Endodermal cell (in vitro differentiated cells): ENCODE measurements at regions not wholly inside any gene's neighbourhood (a gene's known extent, or its start where the extent isn't known, plus 50 kb on each side); places are given as distances from the start of the nearest gene placed in this dataset.

Experiments used
- DNase-seq: peaks from one replicate; pipeline ENCODE4 v3.0.0-alpha.2; 2017
- H3K27ac ChIP-seq: 2 replicates; pipeline ENCODE4 v1.5.1; 2013; ENCODE audit warnings: mild to moderate bottlenecking, low read depth, low read length, moderate library complexity
- H3K27me3 ChIP-seq: 2 replicates; pipeline ENCODE4 v1.6.1; 2013; ENCODE audit warnings: mild to moderate bottlenecking, low read length, moderate library complexity; ENCODE audit not compliant: insufficient read depth, control insufficient read depth, poor library complexity, severe bottlenecking
- H3K36me3 ChIP-seq: 2 replicates; pipeline ENCODE4 v1.7.0; 2013; ENCODE audit warnings: mild to moderate bottlenecking, low read length, moderate library complexity; ENCODE audit not compliant: control insufficient read depth, insufficient read depth
- H3K4me1 ChIP-seq: one replicate; pipeline ENCODE4 v1.7.0; 2013; ENCODE audit warnings: low read length; ENCODE audit not compliant: control insufficient read depth, insufficient read depth
- H3K4me3 ChIP-seq: 2 replicates; pipeline ENCODE4 v1.5.1; 2013; ENCODE audit warnings: mild to moderate bottlenecking, low read length, moderate library complexity
- H3K9ac ChIP-seq: 2 replicates; pipeline ENCODE4 v1.6.1; 2013; ENCODE audit warnings: mild to moderate bottlenecking, low read length, moderate library complexity; ENCODE audit not compliant: poor library complexity, severe bottlenecking; ENCODE audit errors: extremely low read depth
- H3K9me3 ChIP-seq: 2 replicates; pipeline ENCODE4 v1.6.1; 2013; ENCODE audit warnings: mild to moderate bottlenecking, low read length, moderate library complexity; ENCODE audit not compliant: control insufficient read depth
- H3K27ac Mint-ChIP-seq: 2 replicates; pipeline ENCODE4 v1.8.0; 2020; ENCODE audit warnings: mixed read lengths
- H3K27me3 Mint-ChIP-seq: 2 replicates; pipeline ENCODE4 v1.8.0; 2021; ENCODE audit warnings: mild to moderate bottlenecking, mixed read lengths; ENCODE audit not compliant: insufficient read depth
- H3K36me3 Mint-ChIP-seq: 2 replicates; pipeline ENCODE4 v1.8.0; 2020; ENCODE audit warnings: low read depth, mixed read lengths
- H3K4me1 Mint-ChIP-seq: 2 replicates; pipeline ENCODE4 v1.8.0; 2020; ENCODE audit warnings: mixed read lengths
- H3K4me3 Mint-ChIP-seq: 2 replicates; pipeline ENCODE4 v1.8.0; 2020; ENCODE audit warnings: mild to moderate bottlenecking, moderate library complexity, mixed read lengths
- H3K9me3 Mint-ChIP-seq: 2 replicates; pipeline ENCODE4 v1.8.0; 2020; ENCODE audit warnings: mild to moderate bottlenecking, mixed read lengths
- WGBS, 2 experiments: methylation state at CpG; one replicate each; pipeline versions ENCODE4 v1.1.5 to v1.1.7; 2013; ENCODE audit warnings: missing lambda C conversion rate in 2 of 2, mixed read lengths in 1 of 2; ENCODE audit not compliant: insufficient coverage in 1 of 2, insufficient read length in 1 of 2; 5-methylcytosine and 5-hydroxymethylcytosine counted together
- TF ChIP-seq, protein P1 (sequence below): fragments of 200-600 bp; sonication (generic); conservative IDR thresholded peaks from 2 replicates; pipeline ENCODE4 v1.5.0; 2021; ENCODE audit warnings: antibody characterized with exemption, mild to moderate bottlenecking

- H3K9me3 ChIP-seq, result peaks cover 18% of the 10 kb centered on the region
- Mint-ChIP-seq H3K36me3 (peaks cover 55% of the 10 kb centered on the region), H3K27me3 (no peaks in the 10 kb centered on the region), H3K4me1 (peaks cover 2% of the 10 kb centered on the region), H3K4me3 (no peak overlapping the region), H3K27ac (no peak overlapping the region), H3K9me3 (peaks cover 45% of the 10 kb centered on the region)
- no peaks in the 10 kb centered on the region for H3K36me3 ChIP-seq
- DNase-seq, result no peak
- no peaks in the 10 kb centered on the region for H3K4me1 ChIP-seq
- TF ChIP-seq, protein P1, sequence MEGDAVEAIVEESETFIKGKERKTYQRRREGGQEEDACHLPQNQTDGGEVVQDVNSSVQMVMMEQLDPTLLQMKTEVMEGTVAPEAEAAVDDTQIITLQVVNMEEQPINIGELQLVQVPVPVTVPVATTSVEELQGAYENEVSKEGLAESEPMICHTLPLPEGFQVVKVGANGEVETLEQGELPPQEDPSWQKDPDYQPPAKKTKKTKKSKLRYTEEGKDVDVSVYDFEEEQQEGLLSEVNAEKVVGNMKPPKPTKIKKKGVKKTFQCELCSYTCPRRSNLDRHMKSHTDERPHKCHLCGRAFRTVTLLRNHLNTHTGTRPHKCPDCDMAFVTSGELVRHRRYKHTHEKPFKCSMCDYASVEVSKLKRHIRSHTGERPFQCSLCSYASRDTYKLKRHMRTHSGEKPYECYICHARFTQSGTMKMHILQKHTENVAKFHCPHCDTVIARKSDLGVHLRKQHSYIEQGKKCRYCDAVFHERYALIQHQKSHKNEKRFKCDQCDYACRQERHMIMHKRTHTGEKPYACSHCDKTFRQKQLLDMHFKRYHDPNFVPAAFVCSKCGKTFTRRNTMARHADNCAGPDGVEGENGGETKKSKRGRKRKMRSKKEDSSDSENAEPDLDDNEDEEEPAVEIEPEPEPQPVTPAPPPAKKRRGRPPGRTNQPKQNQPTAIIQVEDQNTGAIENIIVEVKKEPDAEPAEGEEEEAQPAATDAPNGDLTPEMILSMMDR, result no peak
- H3K9ac ChIP-seq, result no peak overlapping the region
- 85 to 100% methylated on average over 2 to 3 of the region's 3 CpGs for WGBS, 2 experiments
- no peaks in the 10 kb centered on the region for H3K27me3 ChIP-seq
- no peak overlapping the region for H3K4me3 ChIP-seq
- no peak overlapping the region for H3K27ac ChIP-seq
These were observed 171.5 kb downstream of the SNX19 start for GRCh38 chr11:130744794-130745193.

GRCh38 chr11:130749216-130749615 lies 167.1 kb downstream of the SNX19 start:
- TF ChIP-seq, protein P1, result no peak
- no peak for DNase-seq
- H3K36me3 ChIP-seq, result no peaks in the 10 kb centered on the region
- H3K27ac ChIP-seq, result no peak overlapping the region
- no peak overlapping the region for H3K4me3 Mint-ChIP-seq
- H3K4me3 ChIP-seq, result no peak overlapping the region
- H3K4me1 ChIP-seq, result no peaks in the 10 kb centered on the region
- H3K9me3 Mint-ChIP-seq, result peaks cover 39% of the 10 kb centered on the region
- peaks cover 10% of the 10 kb centered on the region for H3K4me1 Mint-ChIP-seq
- H3K9ac ChIP-seq, result no peak overlapping the region
- no peaks in the 10 kb centered on the region for H3K27me3 Mint-ChIP-seq
- H3K27me3 ChIP-seq, result no peaks in the 10 kb centered on the region
- H3K36me3 Mint-ChIP-seq, result peaks cover 54% of the 10 kb centered on the region
- H3K27ac Mint-ChIP-seq, result no peak overlapping the region
- 88 to 91% methylated on average over 1 to 2 of the region's 2 CpGs for WGBS, 2 experiments
- peaks cover 11% of the 10 kb centered on the region for H3K9me3 ChIP-seq

- 46 to 53% methylated on average over 3 to 6 of the region's 6 CpGs for WGBS, 2 experiments
- no peak overlapping the region for H3K4me3 Mint-ChIP-seq
- Histone ChIP-seq H3K4me1 (peaks cover 5% of the 10 kb centered on the region), H3K36me3 (no peaks in the 10 kb centered on the region), H3K9ac (no peak overlapping the region), H3K27me3 (no peaks in the 10 kb centered on the region), H3K9me3 (no peaks in the 10 kb centered on the region), H3K4me3 (no peak overlapping the region), H3K27ac (no peak overlapping the region)
- peak overlapping the region; percentile 76 for H3K27ac Mint-ChIP-seq
- H3K4me1 Mint-ChIP-seq, result peaks cover 49% of the 10 kb centered on the region
- TF ChIP-seq, protein P1, result no peak
- H3K27me3 Mint-ChIP-seq, result peaks cover 12% of the 10 kb centered on the region
- H3K9me3 Mint-ChIP-seq, result no peaks in the 10 kb centered on the region
- H3K36me3 Mint-ChIP-seq, result no peaks in the 10 kb centered on the region
- DNase-seq, result peak; percentile 82
These were observed 155.7 kb downstream of the SNX19 start for GRCh38 chr11:130760515-130761125.
